ENCODE measurements at regions not wholly inside any gene's neighbourhood (a gene's known extent, or its start where the extent isn't known, plus 50 kb on each side); places are given as distances from the start of the nearest gene placed in this dataset.

DNA sequence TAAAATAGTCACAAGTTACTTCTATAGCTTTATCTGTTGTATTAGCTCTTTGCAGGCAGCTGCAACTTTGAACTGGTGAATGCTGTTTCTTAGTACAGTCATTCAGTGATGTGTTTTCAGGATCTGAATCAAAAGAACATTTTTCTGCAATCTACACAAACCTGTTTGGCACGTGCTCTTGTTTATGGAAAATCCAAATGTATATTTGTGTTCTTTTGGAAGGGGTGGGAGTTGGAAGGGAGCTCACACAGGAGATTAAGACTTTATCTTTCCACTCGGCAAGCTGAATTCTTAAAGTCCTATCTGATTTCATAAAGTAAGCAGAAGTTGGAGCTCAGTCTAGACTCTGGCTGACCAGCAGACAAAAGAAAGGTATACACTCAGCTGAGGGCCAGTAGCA lies 300.2 kb downstream of the MAP2K6 start:
- DNase-seq (ENCODE audit: low read depth in 1 of 2, low spot score in 1 of 2), result no peak
- TF ChIP-seq JUND (IDR thresholded peaks at IDR 0.05; ENCODE audit: low read depth), result no peak
- in situ Hi-C loops (cut with HindIII; ENCODE audit: low pct_unique_long_range_greater_than_20kb, low sequenced_read_pairs), result no loop called here

DNA sequence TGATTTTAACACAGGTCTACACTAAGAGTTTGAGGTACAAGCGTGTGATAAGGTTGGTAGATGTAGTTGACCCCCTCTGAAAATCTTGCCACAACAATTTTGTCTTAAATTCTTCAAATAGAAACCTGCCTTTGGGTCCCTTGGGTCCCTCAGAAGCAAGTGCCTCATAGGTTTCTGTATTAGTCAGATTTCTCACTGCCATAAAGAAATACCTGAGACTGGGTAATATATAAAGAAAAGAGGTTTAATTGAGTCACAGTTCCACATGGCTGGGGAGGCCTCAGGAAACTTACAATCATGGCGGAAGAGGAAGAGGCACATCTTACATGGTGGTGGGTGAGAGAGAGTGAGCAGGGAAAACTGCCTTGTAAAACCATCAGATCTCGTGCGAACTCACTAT lies 301.2 kb downstream of the MAP2K6 start:
- in situ Hi-C loops (cut with HindIII; ENCODE audit: low pct_unique_long_range_greater_than_20kb, low sequenced_read_pairs), result no loop called here
- DNase-seq (ENCODE audit: low read depth in 1 of 2, low spot score in 1 of 2), result no peak
- no peak for TF ChIP-seq JUND (IDR thresholded peaks at IDR 0.05; ENCODE audit: low read depth)

DNA sequence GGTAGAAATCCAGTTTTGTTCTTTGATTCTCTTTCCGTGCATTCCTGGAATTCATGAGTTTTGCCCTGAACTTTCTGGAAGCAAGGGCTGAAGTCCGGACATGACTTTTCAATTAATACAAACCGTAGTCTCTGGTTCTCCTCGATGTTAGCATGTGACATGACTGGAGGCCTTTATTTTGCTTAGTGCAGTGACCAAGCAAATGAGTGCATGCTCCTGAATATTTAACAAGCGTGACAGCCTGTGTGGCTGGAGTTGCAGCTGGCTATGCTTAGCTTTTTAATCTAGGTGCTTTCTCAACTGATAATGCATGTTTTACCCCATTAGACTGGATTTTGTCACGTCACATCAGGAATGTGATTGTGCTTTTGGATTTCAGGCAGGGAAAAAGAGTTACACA lies 302.1 kb downstream of the MAP2K6 start:
- DNase-seq (ENCODE audit: low read depth in 1 of 2, low spot score in 1 of 2), result no peak
- in situ Hi-C loops (cut with HindIII; ENCODE audit: low pct_unique_long_range_greater_than_20kb, low sequenced_read_pairs), result no loop called here

DNA sequence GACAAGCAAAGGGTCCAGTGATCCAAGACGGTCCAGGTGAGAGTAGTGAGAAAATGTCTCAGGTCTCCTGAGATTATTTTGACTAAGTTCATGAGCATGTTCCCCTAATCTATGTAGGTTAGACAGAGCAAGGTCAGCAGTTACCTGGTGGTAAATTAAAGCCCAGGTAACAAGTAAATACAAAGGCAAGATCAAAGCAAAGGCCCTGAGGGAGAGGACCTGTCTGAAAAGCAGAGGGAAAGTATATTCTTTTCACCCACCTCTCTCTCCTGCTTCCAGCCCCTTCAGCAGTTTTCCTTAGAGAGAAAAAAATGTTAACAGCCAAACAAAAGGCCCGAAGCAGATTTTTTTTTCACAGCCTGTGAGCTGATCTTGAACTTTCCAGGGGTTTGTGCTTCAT lies 302.7 kb downstream of the MAP2K6 start:
- TF ChIP-seq JUND (IDR thresholded peaks at IDR 0.05; ENCODE audit: low read depth), result no peak
- in situ Hi-C loops (cut with HindIII; ENCODE audit: low pct_unique_long_range_greater_than_20kb, low sequenced_read_pairs), result no loop called here
- no peak for DNase-seq (ENCODE audit: low read depth in 1 of 2, low spot score in 1 of 2)

More for the DNA sequence above, 302.1 kb downstream of the MAP2K6 start:
- TF ChIP-seq JUND (IDR thresholded peaks at IDR 0.05; ENCODE audit: low read depth), result no peak

DNA sequence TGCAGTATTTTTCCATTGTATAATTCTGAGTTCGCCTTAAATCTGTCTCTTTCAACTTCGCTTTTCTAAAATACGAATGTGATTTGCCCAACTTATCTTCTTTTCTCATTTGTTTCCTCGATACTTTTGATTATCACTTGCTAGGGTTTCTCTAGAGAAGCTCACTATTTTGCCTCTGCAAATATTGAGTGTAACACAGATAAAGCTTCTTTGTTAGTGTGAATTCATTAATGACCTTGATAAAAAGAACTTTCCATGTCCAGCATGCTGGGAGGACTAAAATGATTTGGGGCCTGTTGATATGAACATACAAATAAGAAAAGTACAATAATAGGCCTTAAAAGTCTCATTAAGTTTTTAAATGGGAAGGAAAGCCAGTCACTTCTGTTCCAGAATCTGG lies 303.3 kb downstream of the MAP2K6 start:
- no peak for TF ChIP-seq JUND (IDR thresholded peaks at IDR 0.05; ENCODE audit: low read depth)
- in situ Hi-C loops (cut with HindIII; ENCODE audit: low pct_unique_long_range_greater_than_20kb, low sequenced_read_pairs), result no loop called here
- DNase-seq (ENCODE audit: low read depth in 1 of 2, low spot score in 1 of 2), result no peak

DNA sequence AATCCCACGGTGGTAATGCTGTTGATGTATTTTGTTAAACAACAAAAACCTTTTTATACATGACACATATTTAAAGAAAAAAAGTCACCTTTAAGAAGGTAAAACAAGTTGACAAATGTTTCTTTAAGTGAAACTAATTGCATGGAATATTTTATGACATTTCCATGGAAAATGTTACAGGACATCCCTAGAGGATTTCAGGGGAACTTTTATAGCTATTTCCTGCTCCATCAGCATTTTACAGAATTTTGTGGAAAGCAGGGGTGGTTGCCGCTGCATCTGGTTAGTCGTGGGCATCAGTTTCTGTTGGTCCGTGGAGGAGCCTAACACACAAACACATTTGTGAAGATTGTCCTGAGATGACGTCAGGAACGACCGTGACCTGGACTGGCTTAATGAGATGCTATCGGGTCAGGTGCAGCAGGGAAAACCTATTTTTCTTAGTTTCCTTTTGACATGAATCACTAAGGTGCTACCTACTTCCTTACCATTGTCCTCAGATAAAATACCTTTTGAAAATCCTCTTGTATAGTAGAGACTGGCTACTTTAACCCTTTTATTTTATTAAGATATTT lies 305.1 kb downstream of the MAP2K6 start:
- no peak for DNase-seq (ENCODE audit: low read depth in 1 of 2, low spot score in 1 of 2)
- in situ Hi-C loops (cut with HindIII; ENCODE audit: low pct_unique_long_range_greater_than_20kb, low sequenced_read_pairs), result no loop called here
- TF ChIP-seq JUND (IDR thresholded peaks at IDR 0.05; ENCODE audit: low read depth), result no peak

DNA sequence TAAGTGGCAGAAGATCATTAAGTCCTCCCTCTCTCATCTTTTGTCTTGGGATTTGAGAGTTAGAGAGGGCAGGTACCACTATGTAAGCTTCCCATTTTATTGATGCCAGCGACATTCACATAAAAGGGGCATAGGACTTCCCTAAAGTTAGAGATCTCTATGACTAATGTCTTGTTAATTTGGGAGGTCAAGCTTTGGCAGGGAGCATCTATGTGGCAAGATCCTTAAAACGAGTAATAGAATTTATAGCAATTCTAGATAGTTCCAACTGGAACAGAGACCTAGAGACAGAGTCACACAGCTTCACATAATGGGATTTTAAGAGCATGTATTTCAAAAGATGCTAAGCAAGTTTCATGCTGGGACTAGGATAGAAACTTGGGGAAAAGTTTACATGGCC lies 308.0 kb downstream of the MAP2K6 start:
- no peak for TF ChIP-seq JUND (IDR thresholded peaks at IDR 0.05; ENCODE audit: low read depth)
- in situ Hi-C loops (cut with HindIII; ENCODE audit: low pct_unique_long_range_greater_than_20kb, low sequenced_read_pairs), result no loop called here
- no peak for DNase-seq (ENCODE audit: low read depth in 1 of 2, low spot score in 1 of 2)

DNA sequence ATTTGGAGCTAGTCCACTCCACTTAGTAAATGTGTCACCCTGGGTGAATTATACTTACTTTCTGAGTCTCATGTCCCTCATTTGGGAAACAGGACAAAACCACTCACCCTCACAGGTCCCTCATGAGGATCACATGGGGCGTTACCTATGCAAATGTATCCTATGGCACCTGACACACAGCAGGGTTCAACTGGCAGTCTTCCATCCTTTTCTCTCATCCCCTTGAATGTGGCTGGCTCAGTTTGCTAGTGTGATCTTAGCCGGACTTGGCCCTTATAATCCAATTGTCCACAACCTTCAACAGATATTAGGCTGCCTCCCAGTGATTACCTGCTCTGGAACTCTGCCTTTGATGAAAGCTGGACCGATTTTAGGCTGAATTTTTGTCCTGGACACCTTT lies 308.8 kb downstream of the MAP2K6 start:
- no peak for TF ChIP-seq JUND (IDR thresholded peaks at IDR 0.05; ENCODE audit: low read depth)
- in situ Hi-C loops (cut with HindIII; ENCODE audit: low pct_unique_long_range_greater_than_20kb, low sequenced_read_pairs), result no loop called here

DNA sequence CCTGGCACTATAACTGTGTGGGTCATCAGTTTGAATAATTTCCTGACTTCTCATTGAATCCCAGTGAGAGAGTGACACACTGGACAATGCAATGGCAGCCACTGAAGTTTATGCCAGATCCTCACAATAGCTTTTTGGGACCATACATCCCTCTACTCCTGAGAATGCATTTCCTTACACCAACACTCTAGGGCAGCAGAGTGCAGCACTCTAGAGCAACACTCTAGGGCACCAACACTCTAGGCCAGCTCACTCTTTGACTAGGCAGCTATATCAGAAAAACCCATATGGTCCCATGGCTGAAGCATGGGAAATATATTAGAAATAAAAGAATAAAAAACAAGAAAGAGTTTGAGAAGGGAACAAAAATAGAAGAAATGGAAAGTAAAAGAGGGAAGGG lies 309.2 kb downstream of the MAP2K6 start:
- DNase-seq (ENCODE audit: low read depth in 1 of 2, low spot score in 1 of 2), result peak in 1 of 2 experiments; percentile 21
- in situ Hi-C loops (cut with HindIII; ENCODE audit: low pct_unique_long_range_greater_than_20kb, low sequenced_read_pairs), result no loop called here
- TF ChIP-seq JUND (IDR thresholded peaks at IDR 0.05; ENCODE audit: low read depth), result no peak

More for the DNA sequence above, 308.8 kb downstream of the MAP2K6 start:
- no peak for DNase-seq (ENCODE audit: low read depth in 1 of 2, low spot score in 1 of 2)

DNA sequence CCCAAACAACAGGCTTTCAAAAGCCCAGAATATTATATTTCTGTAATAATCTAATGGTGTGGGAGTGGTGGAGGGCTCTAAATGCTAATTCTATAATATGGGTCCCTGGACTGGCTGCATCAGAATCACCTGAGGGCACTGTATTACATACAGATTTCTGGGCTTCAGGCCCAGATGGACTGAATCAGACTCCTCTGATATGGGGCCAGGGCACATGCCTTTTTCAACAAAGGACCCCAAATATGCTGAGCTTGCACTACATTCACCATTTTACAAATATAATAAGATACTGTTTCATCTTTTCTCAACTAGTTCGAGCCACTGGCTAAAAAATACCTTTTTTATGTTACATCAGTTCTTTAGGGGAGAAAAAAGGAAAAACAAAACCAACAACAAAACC lies 309.7 kb downstream of the MAP2K6 start:
- no peak for DNase-seq (ENCODE audit: low read depth in 1 of 2, low spot score in 1 of 2)
- in situ Hi-C loops (cut with HindIII; ENCODE audit: low pct_unique_long_range_greater_than_20kb, low sequenced_read_pairs), result no loop called here
- TF ChIP-seq JUND (IDR thresholded peaks at IDR 0.05; ENCODE audit: low read depth), result no peak

DNA sequence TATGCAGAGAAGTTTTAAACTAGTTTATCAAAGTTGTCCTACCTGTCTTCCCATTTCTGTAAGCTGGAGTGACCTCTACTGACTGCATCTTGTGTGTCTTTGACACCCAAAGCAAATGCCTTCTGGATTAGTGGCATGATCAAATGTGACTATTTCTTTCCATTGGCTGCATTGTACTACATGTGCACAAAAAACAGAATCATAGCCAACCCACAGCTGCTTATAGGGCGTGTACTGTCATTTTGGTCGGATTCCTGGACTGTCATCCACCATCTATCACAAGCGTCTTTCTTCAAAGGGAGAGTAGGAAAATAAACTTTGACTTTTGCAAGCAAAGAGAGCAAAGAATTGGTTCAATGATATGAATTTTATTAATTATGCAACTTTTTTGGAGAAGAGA lies 310.6 kb downstream of the MAP2K6 start:
- no peak for DNase-seq (ENCODE audit: low read depth in 1 of 2, low spot score in 1 of 2)
- in situ Hi-C loops (cut with HindIII; ENCODE audit: low pct_unique_long_range_greater_than_20kb, low sequenced_read_pairs), result no loop called here
- TF ChIP-seq JUND (IDR thresholded peaks at IDR 0.05; ENCODE audit: low read depth), result no peak

DNA sequence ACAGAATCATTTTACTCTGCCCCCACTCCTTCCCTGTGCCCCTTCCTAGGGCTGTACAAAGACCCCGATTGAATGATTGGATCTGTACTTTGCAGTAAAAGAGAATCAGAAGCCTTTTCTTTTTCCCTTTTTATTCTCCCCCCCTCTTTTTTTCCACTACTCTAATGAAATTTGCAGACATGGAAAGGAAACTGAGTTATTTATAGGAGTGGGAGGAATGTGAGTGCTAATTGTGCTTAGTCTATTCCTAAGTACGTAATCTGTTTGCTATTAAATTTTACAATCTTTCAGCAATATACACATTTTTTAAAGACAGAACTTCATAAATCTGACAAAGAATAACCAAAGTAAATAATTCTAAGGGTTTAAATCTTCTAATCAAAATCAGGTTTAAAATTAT lies 314.3 kb downstream of the MAP2K6 start:
- TF ChIP-seq JUND (IDR thresholded peaks at IDR 0.05; ENCODE audit: low read depth), result no peak
- in situ Hi-C loops (cut with HindIII; ENCODE audit: low pct_unique_long_range_greater_than_20kb, low sequenced_read_pairs), result no loop called here
- DNase-seq (ENCODE audit: low read depth in 1 of 2, low spot score in 1 of 2), result no peak

DNA sequence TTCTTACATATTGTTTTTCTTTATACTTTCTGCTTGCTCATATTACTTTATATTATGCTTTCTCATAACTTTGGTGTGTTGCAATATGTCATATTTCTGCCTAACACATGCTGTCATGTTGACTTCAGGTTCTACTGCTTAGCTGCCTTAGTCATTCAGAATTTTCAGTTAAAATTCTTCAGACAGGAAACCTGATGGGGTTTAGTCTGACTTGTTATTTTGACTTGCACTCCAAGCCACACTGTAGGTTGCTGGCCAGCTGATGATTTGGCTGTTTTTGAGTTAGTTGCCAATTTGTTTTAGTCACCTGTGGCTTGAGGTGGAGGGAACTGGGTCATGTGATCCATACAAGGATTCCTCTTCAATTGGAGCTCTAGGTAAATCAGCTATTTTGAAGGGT lies 315.4 kb downstream of the MAP2K6 start:
- in situ Hi-C loops (cut with HindIII; ENCODE audit: low pct_unique_long_range_greater_than_20kb, low sequenced_read_pairs), result no loop called here
- TF ChIP-seq JUND (IDR thresholded peaks at IDR 0.05; ENCODE audit: low read depth), result no peak
- no peak for DNase-seq (ENCODE audit: low read depth in 1 of 2, low spot score in 1 of 2)

DNA sequence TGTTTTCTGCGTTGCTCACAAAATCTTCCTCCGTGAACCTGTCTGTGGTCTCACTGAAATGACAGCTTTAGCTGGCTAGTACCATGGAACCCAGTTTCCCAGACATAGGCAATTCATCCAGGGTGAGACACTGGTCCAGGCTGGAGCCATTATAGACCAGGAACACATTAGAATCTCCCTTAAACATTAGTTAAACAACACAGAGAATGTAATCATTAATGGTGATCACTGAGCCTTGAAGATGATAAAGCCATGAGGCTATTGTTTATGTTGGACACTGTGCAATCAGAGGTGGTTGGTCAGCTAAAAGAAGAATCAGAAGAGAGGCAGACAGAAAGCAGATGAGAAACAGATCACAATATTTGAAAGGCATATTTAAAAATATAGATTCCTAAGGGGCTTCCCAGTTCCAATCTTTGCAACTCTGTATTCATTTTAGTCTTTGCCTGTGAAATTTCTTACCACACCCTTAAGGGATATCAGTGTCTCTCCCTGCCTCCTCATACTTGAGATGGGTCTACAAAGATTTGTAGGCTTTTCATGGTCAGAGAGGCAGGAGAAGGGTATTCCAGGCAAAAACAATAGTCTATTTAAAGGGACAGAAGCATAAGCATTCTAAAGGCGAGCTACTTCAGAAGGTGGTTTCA lies 317.9 kb downstream of the MAP2K6 start:
- in situ Hi-C loops (cut with HindIII; ENCODE audit: low pct_unique_long_range_greater_than_20kb, low sequenced_read_pairs), result no loop called here
- TF ChIP-seq JUND (IDR thresholded peaks at IDR 0.05; ENCODE audit: low read depth), result no peak

More for the DNA sequence above, 317.9 kb downstream of the MAP2K6 start:
- DNase-seq (ENCODE audit: low read depth in 1 of 2, low spot score in 1 of 2), result no peak
